K562 (cell line): ENCODE measurements at regions not wholly inside any gene's neighbourhood (a gene's known extent, or its start where the extent isn't known, plus 50 kb on each side); places are given as distances from the start of the nearest gene placed in this dataset.

Experiments used
- ATAC-seq: fragments of 200-7000 bp; cut with Tn5 transposase; 3 replicates; pipeline ENCODE4 v1.9.1; 2020; ENCODE audit warnings: moderate library complexity
- BruUV-seq: library from RNA; stranded (reverse); fragments of 400-500 nt; replicated peaks from 2 replicates; lab custom pipeline; 2021; lab: Mats Ljungman, UMichigan
- CTCF ChIA-PET: fragments of 300-600 bp; formaldehyde crosslinking; extraction: SDS; loops from one replicate; lab custom pipeline; 2021; ENCODE audit warnings: low intra/inter-chr PET ratio; lab: Yijun Ruan, JAX
- POLR2A ChIA-PET: fragments of 300-600, 350-650 bp; sonication (Branson Sonifier 250); formaldehyde crosslinking; extraction: SDS; loops from one replicate; lab custom pipeline; 2021; ENCODE audit warnings: antibody characterized with exemption, inconsistent platforms; lab: Yijun Ruan, JAX
- DNase-seq, 4 experiments: peaks; one replicate each; pipeline versions ENCODE4 v3.0.0 to v3.0.0-alpha.2; 2011 to 2018; ENCODE audit warnings: low spot score in 3 of 4, mixed read lengths in 3 of 4; ENCODE audit errors: extremely low read depth in 1 of 4
- FAIRE-seq: peaks from 2 replicates; lab custom pipeline; 2011; peaks lifted over from hg19 to GRCh38; lab: Jason Lieb, UNC
- H2AFZ ChIP-seq: 2 replicates; pipeline ENCODE4 v1.6.0; 2011; ENCODE audit warnings: low read depth, low read length, control low read depth, inconsistent platforms
- H3K27ac ChIP-seq: fragments of 200-600 bp; 3 replicates; pipeline ENCODE4 v1.8.0; 2011; ENCODE audit warnings: low read depth, mild to moderate bottlenecking, control low read depth, inconsistent platforms, low read length, moderate library complexity, mixed read lengths; ENCODE audit errors: extremely low read depth
- H3K27me3 ChIP-seq, 2 experiments: fragments of 300-600 bp in 1 of 2; 2 replicates in 1 of 2; 3 replicates in 1 of 2; pipeline versions ENCODE4 v1.6.0 to v1.8.0; 2011; ENCODE audit warnings: inconsistent platforms in 2 of 2, low read length in 2 of 2, mild to moderate bottlenecking in 1 of 2, mixed read lengths in 1 of 2, moderate library complexity in 1 of 2; ENCODE audit not compliant: control insufficient read depth in 2 of 2, insufficient read depth in 2 of 2
- H3K36me3 ChIP-seq: fragments of 300-600 bp; 3 replicates; pipeline ENCODE4 v1.8.0; 2011; ENCODE audit warnings: mild to moderate bottlenecking, low read length, inconsistent platforms; ENCODE audit not compliant: control insufficient read depth, insufficient read depth
- H3K4me1 ChIP-seq, 2 experiments: fragments of 200-600 bp in 1 of 2; replicated peaks in 1 of 2; 2 replicates in 1 of 2; 3 replicates in 1 of 2; pipeline versions ENCODE4 v1.5.1 to v1.8.0; 2011; ENCODE audit warnings: inconsistent platforms in 2 of 2, low read length in 2 of 2, mild to moderate bottlenecking in 1 of 2, mixed read lengths in 1 of 2, moderate library complexity in 1 of 2; ENCODE audit not compliant: control insufficient read depth in 2 of 2, insufficient read depth in 2 of 2
- H3K4me2 ChIP-seq: 2 replicates; pipeline ENCODE4 v1.6.1; 2011; ENCODE audit warnings: low read length, control low read depth, inconsistent platforms, mixed read lengths; ENCODE audit not compliant: insufficient read depth
- H3K4me3 ChIP-seq: fragments of 200-600 bp; sonication (generic), shearing (Covaris generic); 2 replicates; pipeline ENCODE4 v1.5.1; 2016; ENCODE audit warnings: control low read depth, inconsistent platforms
- H3K79me2 ChIP-seq: fragments of 200-600 bp; 3 replicates; pipeline ENCODE4 v1.8.0; 2011; ENCODE audit warnings: low read length, inconsistent platforms; ENCODE audit not compliant: control insufficient read depth, insufficient read depth
- H3K9ac ChIP-seq, 2 experiments: 2 replicates each; pipeline versions ENCODE4 v1.6.0 to v1.6.1; 2011; ENCODE audit warnings: low read depth in 2 of 2, low read length in 2 of 2, control low read depth in 1 of 2, inconsistent platforms in 1 of 2, mild to moderate bottlenecking in 1 of 2, mixed read lengths in 1 of 2; ENCODE audit not compliant: insufficient read depth in 1 of 2
- H3K9me1 ChIP-seq: one replicate; pipeline ENCODE4 v1.6.0; 2011; ENCODE audit warnings: inconsistent platforms, mild to moderate bottlenecking, low read length, moderate library complexity; ENCODE audit not compliant: control insufficient read depth, insufficient read depth
- H3K9me3 ChIP-seq: replicated peaks from 2 replicates; pipeline ENCODE4 v1.5.1; 2011; ENCODE audit warnings: low read depth, low read length, inconsistent platforms; ENCODE audit not compliant: control insufficient read depth, insufficient read depth
- H4K20me1 ChIP-seq: replicated peaks from 2 replicates; pipeline ENCODE4 v1.6.1; 2011; ENCODE audit warnings: low read length, inconsistent platforms, mixed read lengths; ENCODE audit not compliant: control insufficient read depth, insufficient read depth
- ATF3 ChIP-seq, 2 experiments: fragments of 450-650 bp in 1 of 2; sonication (generic) in 1 of 2; formaldehyde crosslinking in 1 of 2; IDR thresholded peaks in 1 of 2; conservative IDR thresholded peaks in 1 of 2; 2 replicates each; pipeline versions ENCODE4 v1.6.1 to v1.8.1; 2016 to 2023; ENCODE audit warnings: mild to moderate bottlenecking in 2 of 2, moderate library complexity in 2 of 2, inconsistent platforms in 1 of 2, missing genetic modification reagents in 1 of 2
- CTBP1 ChIP-seq: fragments of 450-650 bp; IDR thresholded peaks from 2 replicates; pipeline ENCODE4 v1.6.1; 2016; ENCODE audit warnings: borderline replicate concordance
- DDX20 ChIP-seq: fragments of 450-650 bp; IDR thresholded peaks from 2 replicates; pipeline ENCODE4 v1.6.1; 2016; ENCODE audit warnings: missing genetic modification characterization, low read depth, mild to moderate bottlenecking, missing compliant biosample characterization, moderate library complexity
- ELF1 ChIP-seq: fragments of 200-800 bp; sonication (Bioruptor generic); IDR thresholded peaks from 2 replicates; pipeline ENCODE4 v1.6.1; 2016; ENCODE audit warnings: missing genetic modification characterization, missing compliant biosample characterization
- ELK3 ChIP-seq: fragments of 450-650 bp; formaldehyde crosslinking; IDR thresholded peaks from 2 replicates; pipeline ENCODE4 v1.4.0; 2020; ENCODE audit warnings: mild to moderate bottlenecking
- HNRNPK ChIP-seq: fragments of 200-400 bp; formaldehyde crosslinking; IDR thresholded peaks from one replicate; pipeline ENCODE4 v1.6.1; 2018; ENCODE audit warnings: mild to moderate bottlenecking, low read depth, low read length; ENCODE audit not compliant: poor library complexity, severe bottlenecking
- LCOR ChIP-seq: sonication (generic); formaldehyde crosslinking; IDR thresholded peaks from 2 replicates; pipeline ENCODE4 v1.8.0; 2022; ENCODE audit warnings: mild to moderate bottlenecking, missing genetic modification reagents
- MYNN ChIP-seq, 2 experiments: sonication (generic); formaldehyde crosslinking in 1 of 2; IDR thresholded peaks; 2 replicates each; pipeline versions ENCODE4 v1.5.0 to v1.6.1; 2016 to 2020; ENCODE audit warnings: antibody characterized with exemption in 1 of 2, missing genetic modification reagents in 1 of 2
- NCOR1 ChIP-seq: fragments of 450-650 bp; IDR thresholded peaks from 2 replicates; pipeline ENCODE4 v1.6.1; 2016; ENCODE audit warnings: mild to moderate bottlenecking, moderate library complexity
- PML ChIP-seq: IDR thresholded peaks from 2 replicates; pipeline ENCODE4 v1.6.1; 2012; ENCODE audit warnings: low read length, inconsistent platforms
- RFX5 ChIP-seq: IDR thresholded peaks from 2 replicates; pipeline ENCODE4 v1.6.1; 2011; ENCODE audit warnings: low read depth, mild to moderate bottlenecking, improper control_type of control experiment, low read length
- TOE1 ChIP-seq, 2 experiments: fragments of 450-650 bp in 1 of 2; sonication (generic) in 1 of 2; formaldehyde crosslinking in 1 of 2; IDR thresholded peaks; 2 replicates each; pipeline versions ENCODE4 v1.7.1 to v1.8.0; 2016 to 2022; ENCODE audit warnings: borderline replicate concordance in 2 of 2, mild to moderate bottlenecking in 2 of 2, antibody characterized with exemption in 1 of 2, inconsistent platforms in 1 of 2, low read depth in 1 of 2, missing genetic modification reagents in 1 of 2, moderate library complexity in 1 of 2
- USF1 ChIP-seq: sonication (generic); formaldehyde crosslinking; IDR thresholded peaks from 2 replicates; pipeline ENCODE4 v1.9.0; 2022; ENCODE audit warnings: mild to moderate bottlenecking, missing genetic modification reagents
- WGBS: fragments of 100-300 bp; shearing (Covaris generic); methylation state at CpG from one replicate; pipeline ENCODE4 v1.1.6; 2016; ENCODE audit warnings: low coverage, mixed read lengths; ENCODE audit not compliant: insufficient coverage; ENCODE audit errors: missing lambda C conversion rate; 5-methylcytosine and 5-hydroxymethylcytosine counted together
- in situ Hi-C: fragments of 300-500 bp; cut with MboI; formaldehyde crosslinking; loops from 4 replicates; pipeline ENCODE4 v1.15.0; 2018; ENCODE audit warnings: inconsistent platforms, mixed read lengths
- intact Hi-C: fragments of 100-400 bp; cut with micrococcal nuclease; formaldehyde crosslinking; loops from 2 replicates; pipeline ENCODE4 v1.14.2; 2022
- TF ChIP-seq, protein P1 (sequence below), 2 experiments: fragments of 450-650 bp; IDR thresholded peaks; 2 replicates each; pipeline ENCODE4 v1.6.1; 2016

GRCh38 chr3:35223632-35224394 lies 415.5 kb upstream of the ARPP21 start (continued):
- TF ChIP-seq MYNN (IDR thresholded peaks at IDR 0.05) (no peak), MYNN (CRISPR knock-in tag; IDR thresholded peaks at IDR 0.05) (no peak), DDX20 (tag) (no peak), HNRNPK (no peak), ELF1 (no peak), LCOR (no peak), CTBP1 (no peak)
- TF ChIP-seq, protein P1, sequence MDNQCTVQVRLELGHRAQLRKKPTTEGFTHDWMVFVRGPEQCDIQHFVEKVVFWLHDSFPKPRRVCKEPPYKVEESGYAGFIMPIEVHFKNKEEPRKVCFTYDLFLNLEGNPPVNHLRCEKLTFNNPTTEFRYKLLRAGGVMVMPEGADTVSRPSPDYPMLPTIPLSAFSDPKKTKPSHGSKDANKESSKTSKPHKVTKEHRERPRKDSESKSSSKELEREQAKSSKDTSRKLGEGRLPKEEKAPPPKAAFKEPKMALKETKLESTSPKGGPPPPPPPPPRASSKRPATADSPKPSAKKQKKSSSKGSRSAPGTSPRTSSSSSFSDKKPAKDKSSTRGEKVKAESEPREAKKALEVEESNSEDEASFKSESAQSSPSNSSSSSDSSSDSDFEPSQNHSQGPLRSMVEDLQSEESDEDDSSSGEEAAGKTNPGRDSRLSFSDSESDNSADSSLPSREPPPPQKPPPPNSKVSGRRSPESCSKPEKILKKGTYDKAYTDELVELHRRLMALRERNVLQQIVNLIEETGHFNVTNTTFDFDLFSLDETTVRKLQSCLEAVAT (IDR thresholded peaks at IDR 0.05), result no peak

DNA sequence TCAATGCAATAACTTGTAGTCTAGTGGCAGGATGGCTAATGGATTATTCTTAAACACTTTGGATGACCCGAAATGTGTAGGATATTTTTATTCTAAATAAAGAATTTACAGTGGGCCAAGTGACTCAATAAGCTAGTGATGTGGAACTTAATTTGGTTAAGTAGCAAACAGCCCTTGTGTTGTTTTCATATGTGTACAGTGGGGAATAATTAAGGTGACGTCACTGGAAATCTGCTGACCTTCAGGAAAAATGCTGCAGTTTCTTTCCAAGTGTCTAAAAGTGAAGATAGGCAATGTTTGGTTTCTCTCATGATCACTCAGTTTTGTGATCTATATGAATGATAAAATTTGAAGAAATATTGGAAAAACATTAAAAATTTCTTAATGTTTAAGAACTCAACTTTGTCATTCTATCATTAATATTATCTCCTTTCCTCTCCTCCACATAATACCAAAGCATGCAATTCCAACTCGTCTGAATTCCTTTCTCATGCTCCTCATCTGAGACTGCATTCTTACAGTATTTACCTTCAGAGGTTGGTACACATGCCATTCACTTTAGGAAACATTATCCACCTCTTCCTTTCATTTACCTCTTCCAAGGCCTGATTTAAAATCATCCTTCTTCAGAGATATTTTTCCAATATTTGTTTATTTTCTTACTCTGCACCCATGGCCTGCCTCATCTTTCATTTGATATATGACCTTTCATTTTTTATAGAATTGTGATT lies 414.6 kb upstream of the ARPP21 start:
- no peak overlapping the region for H3K27ac ChIP-seq
- no peak overlapping the region for H3K4me3 ChIP-seq
- in situ Hi-C loops (no loop called here), intact Hi-C loops (no loop called here)
- no peak overlapping the region for H3K9ac ChIP-seq
- FAIRE-seq (no peak), ATAC-seq (no peak), DNase-seq (no peak)
- H3K27me3 ChIP-seq, result no peaks in the 10 kb centered on the region
- no peak overlapping the region for H2AFZ ChIP-seq
- POLR2A ChIA-PET, result no interaction called here
- H3K4me1 ChIP-seq, result no peaks in the 10 kb centered on the region
- TF ChIP-seq ELK3 (CRISPR knock-in tag), result no peak
- no peak for TF ChIP-seq TOE1 (IDR thresholded peaks at IDR 0.05; ENCODE audit: borderline replicate concordance)
- no peak for TF ChIP-seq TOE1 (CRISPR knock-in tag; IDR thresholded peaks at IDR 0.05; ENCODE audit: borderline replicate concordance, low read depth)
- no peak for TF ChIP-seq USF1 (CRISPR knock-in tag)
- TF ChIP-seq ATF3 (IDR thresholded peaks at IDR 0.05), result 0 out of 2 replicates have a peak, but pooled peaks have one; percentile 14
- no peak for TF ChIP-seq ATF3 (CRISPR knock-in tag; conservative IDR thresholded peaks at IDR 0.05)
- no peak for TF ChIP-seq NCOR1
- no peak for TF ChIP-seq PML
- TF ChIP-seq RFX5, result no peak
- TF ChIP-seq, all 486 proteins: peak for 1
- no peak overlapping the region for H3K4me2 ChIP-seq
- no peaks in the 10 kb centered on the region for H3K36me3 ChIP-seq
- no TSS peak for BruUV-seq
- no peaks in the 10 kb centered on the region for H3K79me2 ChIP-seq
- H3K9me3 ChIP-seq, result no peaks in the 10 kb centered on the region
- WGBS, result 0% methylated on average over 3 of the region's 3 CpGs
- CTCF ChIA-PET, result no interaction called here
- no peaks in the 10 kb centered on the region for H4K20me1 ChIP-seq
- H3K9me1 ChIP-seq, result no peaks in the 10 kb centered on the region
